ENCODE measurements at regions not wholly inside any gene's neighbourhood (a gene's known extent, or its start where the extent isn't known, plus 50 kb on each side); places are given as distances from the start of the nearest gene placed in this dataset.

GRCh38 chr11:129605815-129606214 is 209.8 kb upstream of the TMEM45B start:
- TF ChIP-seq CTCF (IDR thresholded peaks at IDR 0.05): no peak
- TF ChIP-seq POLR2A (IDR thresholded peaks at IDR 0.05): no peak
